NCI-H128 (cell line): ENCODE measurements at regions not wholly inside any gene's neighbourhood (a gene's known extent, or its start where the extent isn't known, plus 50 kb on each side); places are given as distances from the start of the nearest gene placed in this dataset.
"Not testable (repeated sequence)": the region's sequence is repeated elsewhere in the genome, so short reads cannot be mapped to it uniquely, and the experiment has no call there.

Experiments
- DNase-seq: peaks from one replicate; lab custom pipeline; 2025; ENCODE audit not compliant: unreplicated experiment; lab: John Stamatoyannopoulos, UW

DNA sequence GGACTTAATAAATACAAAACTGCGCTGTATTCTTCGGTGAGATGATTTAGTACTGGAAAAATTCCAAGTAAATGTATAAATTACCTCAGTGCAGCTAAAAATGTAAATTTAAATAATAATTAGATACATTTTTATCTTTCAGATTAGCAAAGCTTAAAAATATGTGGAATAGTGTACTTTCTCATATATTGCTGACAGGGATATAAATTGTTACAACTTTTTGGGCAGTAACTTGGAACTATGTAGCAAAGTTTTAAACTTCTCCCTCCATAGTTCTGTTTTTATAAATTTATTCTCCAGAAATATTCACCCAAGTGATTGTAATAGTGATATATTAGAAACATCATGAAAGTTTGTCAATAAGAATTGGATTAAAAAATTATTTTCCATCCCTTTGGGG is 384.6 kb upstream of the CITED2 start:
- no peak for DNase-seq

DNA sequence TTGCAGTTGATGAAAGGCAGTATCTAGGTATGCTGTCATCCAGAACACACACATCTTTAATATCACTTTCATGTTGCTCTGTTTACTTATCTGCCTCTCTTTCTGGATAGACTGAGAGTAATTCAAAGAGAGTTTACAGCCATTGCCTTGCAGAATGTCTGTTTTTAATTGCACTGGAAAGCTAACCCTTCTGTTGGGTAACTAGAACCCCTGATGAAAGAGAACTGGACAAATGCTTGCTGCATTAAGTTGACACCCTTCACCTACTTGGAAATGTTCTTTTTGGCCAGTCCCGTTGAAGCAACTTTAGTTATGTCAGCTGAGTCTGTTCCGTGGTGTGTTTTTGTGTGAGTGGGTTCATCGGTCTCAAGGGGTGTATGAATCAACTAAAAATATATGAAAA is 383.8 kb upstream of the CITED2 start:
- DNase-seq = no peak

DNA sequence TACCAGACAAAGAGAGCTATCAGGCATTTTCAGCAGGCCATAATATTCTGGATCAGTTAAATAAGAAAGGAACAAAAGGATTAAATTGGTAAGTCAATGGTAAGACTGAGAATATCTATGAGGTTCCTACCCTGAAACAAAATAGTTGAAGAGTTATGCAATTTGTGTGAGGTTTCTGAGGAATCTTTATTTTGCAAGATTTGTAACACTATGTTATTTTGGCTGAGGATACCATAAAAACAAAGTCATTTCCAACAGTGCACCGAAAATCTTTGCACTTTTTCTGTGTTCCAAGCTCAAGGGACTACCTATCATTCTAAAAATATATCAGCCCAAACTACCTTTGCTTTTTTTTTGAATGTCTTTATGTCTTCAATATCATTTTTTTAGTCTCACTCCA is 383.3 kb upstream of the CITED2 start:
- no peak for DNase-seq

DNA sequence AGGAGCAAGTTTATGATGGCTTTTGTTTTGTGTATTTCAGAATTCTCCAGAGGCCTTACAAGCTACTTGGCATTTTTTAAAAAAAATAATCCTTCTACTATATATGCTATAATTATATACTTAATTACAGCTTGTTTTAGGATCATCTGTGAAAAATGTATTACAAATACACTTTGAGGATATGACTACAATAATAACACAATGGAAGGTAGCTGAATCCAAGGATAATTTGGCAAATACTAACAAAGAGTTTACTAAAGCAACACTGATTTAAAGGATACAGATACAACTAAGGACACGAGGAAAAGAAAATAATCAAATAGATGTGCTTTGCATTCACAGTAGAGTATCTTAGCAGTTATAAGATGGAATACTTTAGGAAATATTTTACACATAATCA is 381.9 kb upstream of the CITED2 start:
- DNase-seq = no peak

DNA sequence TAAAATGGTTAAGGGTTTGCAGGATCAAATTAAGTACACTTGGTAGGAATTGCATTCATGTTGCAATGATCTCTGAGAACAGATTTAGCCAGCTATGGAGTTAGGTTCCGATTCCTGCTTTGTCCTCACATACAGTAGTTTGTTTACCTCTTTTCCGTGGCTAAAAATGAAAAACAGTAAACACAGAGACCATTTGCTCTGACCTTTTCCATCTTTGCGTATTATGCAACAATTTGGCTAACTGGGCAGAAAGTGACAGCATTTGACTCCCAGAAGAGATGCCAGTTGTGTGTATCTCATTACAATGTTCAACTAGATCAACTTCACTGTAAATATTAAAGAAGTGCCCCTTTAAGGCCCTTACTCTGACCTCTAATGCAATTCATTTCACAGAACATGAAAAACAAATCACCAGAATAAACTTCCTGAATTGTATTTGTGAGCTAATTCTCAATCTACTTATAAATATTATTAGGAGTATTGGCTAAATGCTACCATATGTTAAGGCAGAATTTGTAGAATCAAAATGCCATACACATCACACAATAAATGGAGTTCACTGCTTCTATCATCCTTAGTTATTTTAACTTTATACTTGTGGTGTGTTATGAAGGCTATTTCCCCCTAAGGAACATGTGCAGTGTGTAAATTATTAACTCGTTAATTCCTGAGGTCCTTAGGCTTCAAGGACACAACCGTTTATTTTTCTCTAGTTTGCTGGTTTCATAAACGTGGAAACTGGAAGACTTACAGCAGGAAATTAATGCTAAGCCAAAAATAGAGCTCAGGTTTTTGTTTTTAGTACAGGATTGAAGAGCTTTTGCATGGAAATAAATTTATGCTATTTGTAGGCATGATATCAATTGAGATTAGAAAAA is 380.7 kb upstream of the CITED2 start:
- DNase-seq = no peak

DNA sequence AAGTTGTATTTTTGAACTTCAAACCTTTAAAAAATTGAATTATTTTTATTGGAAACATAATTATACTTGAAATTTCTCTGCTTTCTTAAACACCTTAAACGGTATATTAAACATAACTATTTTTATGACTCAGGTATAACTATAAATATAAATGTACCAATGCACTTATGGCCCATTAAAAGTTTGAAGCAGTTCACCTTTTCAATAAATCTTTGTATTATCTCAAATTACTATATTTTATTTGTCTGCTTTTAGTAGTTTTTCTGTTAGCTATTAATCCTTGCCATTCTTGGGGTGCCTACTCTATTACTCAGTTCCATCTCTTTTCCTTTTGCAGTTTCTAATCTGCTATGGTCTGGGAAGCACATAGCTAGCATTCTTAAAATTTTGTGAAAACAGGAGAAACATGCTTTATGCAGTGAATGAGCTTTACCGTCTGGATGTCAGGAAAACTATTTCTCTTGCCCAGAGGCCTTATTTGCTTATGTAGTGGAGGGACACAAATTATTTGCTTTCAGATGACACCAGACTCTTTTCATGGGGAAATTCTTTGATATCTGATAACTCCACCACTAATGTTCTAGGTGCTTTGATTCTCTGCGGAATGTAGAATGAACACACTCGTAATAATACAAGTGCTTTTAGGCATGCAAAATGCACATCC is 378.9 kb upstream of the CITED2 start:
- DNase-seq = no peak

DNA sequence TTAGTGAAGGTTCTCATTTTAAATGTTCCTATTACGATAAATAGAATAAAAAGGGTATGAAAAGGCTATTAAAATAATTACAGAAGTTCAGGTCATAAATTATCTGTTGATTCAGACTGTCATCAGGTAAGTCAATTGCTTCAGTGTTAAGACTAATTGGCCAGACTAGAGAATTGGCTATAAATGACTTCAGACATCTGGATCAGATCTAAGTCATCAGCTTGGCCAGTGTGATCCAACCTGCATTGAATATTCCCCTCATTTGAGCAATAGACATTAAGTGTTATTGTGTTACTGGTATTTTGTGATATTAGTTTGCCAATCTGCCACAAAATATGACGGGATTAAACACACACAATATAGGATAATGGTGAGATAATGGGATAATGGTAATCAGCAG is 377.6 kb upstream of the CITED2 start:
- no peak for DNase-seq

DNA sequence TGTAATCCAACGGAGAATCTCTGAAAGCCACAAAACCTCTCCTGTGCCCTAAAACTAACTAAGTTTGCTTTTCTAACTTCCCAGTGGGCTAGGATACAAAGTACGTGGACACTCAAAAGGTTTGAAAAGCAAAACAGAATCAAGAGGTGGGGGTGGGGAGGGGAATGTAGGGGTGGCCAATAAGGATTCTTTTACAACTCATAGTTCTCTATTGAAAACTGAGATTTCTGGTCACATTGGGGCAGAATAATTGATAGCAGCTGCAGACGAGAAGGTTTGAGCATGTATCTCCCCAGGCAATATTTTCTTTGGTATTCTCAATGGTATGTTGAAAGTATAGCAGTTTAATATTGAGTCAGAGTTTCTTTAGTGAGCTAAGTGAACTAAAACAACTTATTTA is 376.7 kb upstream of the CITED2 start:
- no peak for DNase-seq

DNA sequence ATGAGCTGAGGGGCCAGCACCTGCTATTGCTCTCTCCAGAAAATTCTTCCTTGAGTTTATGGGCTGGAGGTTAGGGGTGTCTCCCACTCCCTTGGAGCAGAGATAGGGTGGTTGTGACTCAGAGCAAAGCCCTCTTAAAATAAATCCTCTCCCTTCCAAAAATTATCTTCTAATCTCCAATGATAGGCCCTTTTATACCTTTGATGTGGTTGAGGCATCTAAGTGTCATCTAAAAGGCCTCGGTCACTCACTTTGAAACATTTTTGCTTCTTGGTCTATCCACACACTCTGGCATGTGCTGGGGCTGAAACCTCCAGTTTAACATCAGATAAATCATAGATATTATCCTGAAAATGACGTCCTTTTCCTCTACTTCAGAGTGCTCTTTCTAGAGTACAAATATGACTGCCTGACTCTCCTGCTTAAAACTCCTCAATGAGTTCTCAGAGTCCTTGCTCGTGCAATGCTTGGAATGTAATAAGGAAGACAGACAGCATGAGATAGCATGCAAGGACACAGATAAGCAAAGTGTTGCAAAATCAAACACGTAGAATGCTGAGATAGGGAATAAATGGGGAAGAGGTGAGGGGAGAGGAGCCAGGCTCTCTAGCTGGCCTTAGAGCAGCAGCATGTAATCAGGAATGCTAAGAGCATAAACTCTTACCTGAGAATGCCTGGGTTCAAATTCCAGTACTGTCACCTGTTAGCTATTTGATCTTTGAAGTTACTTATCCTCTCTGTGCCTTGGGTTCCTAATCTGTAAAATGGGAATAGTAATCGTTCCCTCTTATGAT is 374.1 kb upstream of the CITED2 start:
- no peak for DNase-seq

DNA sequence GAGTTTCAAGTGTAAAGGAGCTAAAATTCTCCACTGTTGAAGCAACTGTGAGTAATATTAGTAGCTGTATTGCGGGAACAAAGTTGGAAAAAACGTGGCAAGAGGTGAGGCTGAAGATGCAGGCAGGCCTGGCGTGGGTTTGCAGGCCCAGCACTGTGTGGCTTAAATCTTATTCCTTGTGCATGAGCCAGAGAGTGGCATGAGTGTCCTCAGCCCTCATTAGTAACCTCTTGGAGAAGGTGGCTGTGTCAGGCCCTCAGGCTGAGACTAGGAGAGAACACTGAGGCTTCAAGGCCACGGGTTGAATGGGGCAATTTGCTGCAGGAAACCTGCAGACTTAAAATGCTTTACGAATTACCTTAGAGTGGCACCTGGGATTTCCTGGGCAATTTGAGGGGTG is 372.7 kb upstream of the CITED2 start:
- DNase-seq = no peak

DNA sequence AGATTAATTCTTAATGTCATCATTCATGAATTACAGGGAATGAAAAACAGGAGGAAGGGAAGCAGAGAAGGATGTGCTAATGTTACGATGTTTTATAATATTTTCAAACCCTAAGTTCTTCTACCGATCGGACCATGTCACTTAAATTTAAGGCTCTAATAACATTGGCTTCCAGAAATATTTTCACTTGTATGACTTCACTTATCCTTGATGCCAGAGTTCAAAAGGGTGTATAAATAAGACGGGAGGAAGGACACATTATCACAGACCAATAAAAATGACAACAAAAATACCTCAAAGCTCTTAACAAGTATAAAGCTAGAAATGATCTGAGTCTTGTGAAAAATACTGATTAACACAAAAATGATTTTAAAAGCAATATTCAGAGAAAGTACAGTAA is 370.4 kb upstream of the CITED2 start:
- DNase-seq = no peak

DNA sequence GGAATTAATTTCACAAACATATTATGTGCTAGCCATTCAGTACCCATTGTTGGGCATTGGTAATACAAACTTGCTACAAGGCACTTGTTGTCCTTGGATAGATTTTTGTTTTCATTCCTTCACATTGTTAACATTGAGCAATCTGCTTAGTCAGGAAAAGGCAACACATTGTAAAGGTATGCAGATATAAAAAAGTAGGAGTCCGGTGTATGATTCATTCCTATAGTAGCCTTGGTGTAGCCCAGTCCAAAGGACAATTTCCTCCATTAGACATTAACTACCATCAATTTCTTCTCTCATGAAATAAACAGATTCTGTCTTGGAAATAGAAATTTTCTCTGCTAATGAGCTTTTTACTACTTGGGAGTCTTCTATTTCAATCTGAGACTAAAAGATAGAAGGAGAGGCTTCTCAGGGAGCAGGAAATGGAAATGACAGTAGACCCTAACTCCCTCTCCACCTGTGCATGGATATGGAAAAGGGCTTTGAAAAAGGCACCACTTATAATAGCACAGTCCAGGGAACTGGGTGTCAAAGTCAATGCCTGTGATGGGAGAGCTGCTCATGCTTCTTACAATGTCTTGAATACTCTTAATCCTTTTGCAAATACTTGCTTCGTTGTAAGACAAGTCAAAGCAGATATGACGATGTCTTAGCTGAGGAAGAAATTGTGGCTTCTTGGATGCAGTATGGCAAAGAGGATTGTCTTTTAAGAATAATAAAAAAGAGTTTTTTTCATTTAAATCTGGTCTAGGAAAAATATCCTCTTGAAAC is 369.4 kb upstream of the CITED2 start:
- no peak for DNase-seq

DNA sequence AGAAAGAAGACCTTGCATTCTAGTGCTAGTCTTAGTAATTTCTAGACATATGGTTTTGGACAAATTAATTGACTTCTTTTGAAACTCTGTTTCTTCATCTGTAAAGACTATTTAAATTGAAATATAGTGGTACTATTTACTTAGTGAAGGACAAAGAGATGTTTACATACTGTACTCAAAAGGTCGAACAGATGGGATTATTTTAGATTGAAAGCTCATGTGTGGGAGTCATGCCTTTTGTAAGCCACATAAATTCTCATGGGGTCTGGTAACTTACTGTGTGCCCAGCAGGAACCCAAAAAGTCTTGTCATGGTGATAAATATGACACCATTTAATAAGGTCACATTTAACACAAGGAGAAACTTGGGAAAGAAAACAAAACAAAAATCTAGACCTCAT is 368.2 kb upstream of the CITED2 start:
- no peak for DNase-seq

DNA sequence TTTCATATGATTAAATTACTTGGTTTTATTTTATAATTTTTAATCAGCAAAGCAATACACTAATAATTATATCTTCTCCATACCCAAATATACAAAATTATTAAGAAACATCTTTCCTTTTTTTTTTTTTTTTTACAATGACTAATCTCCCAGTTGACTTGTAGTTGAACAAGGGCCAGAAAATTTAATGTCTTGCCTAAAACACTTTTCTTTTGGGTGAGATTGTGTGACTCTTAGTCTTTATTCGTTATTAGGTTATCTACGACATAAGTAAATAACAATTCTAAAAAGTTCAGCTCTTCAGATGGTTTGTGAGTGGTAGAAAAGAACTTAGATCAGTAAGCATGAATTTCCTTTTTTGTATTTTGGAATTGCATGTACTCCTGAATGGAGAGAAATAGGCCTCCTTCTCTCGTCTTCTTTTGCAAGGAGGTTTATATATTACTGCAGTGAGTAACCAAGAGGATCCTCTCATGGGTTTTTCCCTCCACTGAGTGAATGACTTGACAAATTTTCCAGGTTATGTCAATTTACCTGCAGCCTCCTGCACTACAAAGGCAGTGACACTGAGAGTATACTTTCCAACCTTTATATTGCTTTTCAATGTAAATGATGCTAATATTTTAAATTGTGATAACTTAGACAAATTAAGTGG is 364.5 kb upstream of the CITED2 start:
- DNase-seq = no peak

DNA sequence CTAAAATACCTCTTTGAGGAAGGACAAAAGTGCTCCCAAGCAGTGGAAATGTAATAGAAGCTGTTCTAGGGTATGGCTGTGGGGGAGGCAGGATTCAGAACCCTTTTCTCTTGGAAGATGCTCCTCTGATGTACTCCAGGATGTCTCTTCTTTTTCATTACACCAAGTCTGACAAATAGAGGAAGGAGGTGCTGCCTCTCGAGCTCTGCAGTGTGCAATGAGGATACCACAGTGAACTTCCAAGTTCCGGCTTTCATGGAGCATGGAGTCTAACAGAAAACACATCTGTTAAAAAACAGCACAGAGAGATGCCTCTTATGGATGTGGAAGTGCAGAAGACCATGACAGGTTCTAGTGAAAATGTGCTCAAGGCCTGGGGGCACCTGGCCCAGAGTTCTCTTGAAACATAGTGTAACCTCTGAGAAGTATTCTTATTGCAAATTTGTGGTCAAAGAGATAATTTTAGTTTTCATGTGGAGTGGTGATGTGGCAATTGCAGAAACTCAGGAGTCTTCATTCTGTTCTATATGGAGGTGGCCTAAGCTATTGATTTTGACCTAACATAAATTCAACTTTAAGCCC is 362.0 kb upstream of the CITED2 start:
- no peak for DNase-seq

DNA sequence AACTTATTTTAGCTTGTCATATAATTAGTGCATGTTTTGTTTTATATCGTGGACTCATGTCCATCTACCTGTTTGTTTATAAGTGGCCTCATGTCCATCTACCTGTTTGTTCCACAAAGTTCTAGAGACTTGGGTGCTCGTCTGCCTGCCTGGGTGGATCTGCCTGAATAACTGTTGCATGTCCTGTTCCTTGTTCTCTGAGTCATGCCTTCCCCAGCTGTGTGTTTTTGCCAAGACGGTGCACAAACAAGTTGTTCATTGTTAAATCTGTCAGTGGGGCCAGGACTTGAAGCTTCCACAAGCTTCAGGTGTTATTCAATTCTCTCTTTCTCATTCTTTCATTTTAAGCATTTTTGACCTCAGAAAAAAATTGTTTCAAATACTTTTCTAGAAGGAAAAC is 358.0 kb upstream of the CITED2 start:
- DNase-seq = no peak

DNA sequence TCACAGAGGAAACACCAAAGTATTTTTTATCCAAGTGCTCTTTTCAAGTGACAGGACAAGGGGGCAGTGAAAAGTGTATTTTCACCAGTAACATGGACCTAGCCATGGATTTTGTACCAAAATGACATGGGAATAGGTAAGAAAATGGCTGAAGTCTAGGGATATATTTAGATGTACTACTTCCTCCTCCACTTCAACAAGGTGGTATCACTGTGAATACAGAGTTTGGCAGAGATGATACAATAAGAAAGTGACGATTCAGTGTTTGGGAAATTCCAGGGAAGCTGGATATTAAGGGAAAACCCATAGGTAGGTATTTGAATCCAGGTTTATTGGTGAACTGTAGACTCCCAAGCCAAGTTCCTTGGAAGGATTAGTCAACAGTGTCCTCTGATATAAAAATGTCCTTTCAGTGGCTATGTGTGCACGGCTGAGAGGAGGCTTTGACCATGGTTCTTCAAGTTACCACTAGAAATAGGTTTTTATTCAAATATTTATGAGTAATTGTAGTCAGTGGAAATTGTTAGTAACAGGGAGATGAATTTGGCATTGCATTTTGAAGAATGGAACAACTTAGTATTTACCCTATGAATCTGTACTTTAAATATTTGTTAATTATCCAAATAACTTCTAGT is 356.0 kb upstream of the CITED2 start:
- DNase-seq = no peak

DNA sequence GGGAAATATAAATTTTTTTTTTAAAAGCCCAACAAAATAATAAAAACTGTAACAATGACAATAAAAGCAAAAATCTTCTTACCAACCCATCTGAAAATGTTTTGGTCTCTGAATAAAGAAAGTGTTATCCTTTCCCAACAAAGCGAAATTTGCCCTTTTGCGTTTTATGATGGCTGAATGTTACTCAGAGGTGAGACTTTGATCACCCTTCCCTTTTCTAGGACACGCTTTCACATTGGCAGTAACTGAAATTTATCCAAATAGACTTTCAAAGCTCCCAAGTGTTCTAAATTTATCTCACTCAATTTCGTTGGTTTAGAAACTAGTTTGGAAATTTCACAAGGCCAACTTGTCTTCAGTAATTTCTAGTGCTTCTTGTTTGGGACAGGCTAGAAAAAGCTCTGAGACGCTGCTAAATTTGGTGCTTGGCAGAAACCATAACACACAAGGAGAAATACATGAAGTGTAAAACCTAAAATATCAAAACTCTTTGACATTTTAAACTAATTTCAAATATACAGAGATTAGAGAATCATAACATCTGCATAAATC is 354.5 kb upstream of the CITED2 start:
- DNase-seq = no peak

DNA sequence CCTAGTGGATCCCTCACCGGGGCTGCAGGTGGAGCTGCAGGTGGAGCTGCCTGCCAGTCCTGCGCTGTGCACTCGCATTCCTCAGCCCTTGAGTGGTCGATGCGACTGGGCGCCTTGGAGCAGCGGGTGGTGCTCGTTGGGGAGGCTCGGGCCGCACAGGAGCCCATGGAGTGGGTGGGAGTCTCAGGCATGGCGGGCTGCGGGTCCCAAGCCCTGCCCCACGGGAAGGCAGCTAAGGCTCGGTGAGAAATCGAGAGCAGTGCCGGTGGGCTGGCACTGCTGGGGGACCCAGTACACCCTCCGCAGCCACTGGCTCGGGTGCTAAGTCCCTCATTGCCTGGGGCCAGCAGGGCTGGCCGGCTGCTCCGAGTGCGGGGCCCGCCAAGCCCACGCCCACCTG is 351.8 kb upstream of the CITED2 start:
- DNase-seq = not testable (repeated sequence)
